HepG2 (cell line): ENCODE measurements at regions not wholly inside any gene's neighbourhood (a gene's known extent, or its start where the extent isn't known, plus 50 kb on each side); places are given as distances from the start of the nearest gene placed in this dataset.

Source experiments
- ATAC-seq: fragments of 200-7000 bp; cut with Tn5 transposase; 3 replicates; pipeline ENCODE4 v1.9.1; 2020; ENCODE audit warnings: mild to moderate bottlenecking, moderate library complexity
- BruUV-seq: library from RNA; stranded (reverse); fragments of 400-500 nt; replicated peaks from 2 replicates; lab custom pipeline; 2021; lab: Mats Ljungman, UMichigan
- CTCF ChIA-PET: fragments of 300-600 bp; formaldehyde crosslinking; extraction: SDS; loops from one replicate; lab custom pipeline; 2021; ENCODE audit warnings: low total read pairs, inconsistent platforms, low intra/inter-chr PET ratio; lab: Yijun Ruan, JAX
- POLR2A ChIA-PET: fragments of 350-600 bp; sonication (Branson Sonifier 250); formaldehyde crosslinking; loops from one replicate; lab custom pipeline; 2020; ENCODE audit warnings: antibody characterized with exemption, inconsistent platforms; lab: Yijun Ruan, JAX
- DNase-seq: peaks from one replicate; pipeline ENCODE4 v3.0.0-alpha.2; 2015; ENCODE audit warnings: low spot score
- FAIRE-seq: peaks from 3 replicates; lab custom pipeline; 2011; peaks lifted over from hg19 to GRCh38; lab: Jason Lieb, UNC
- H2AFZ ChIP-seq: one replicate; pipeline ENCODE4 v1.6.1; 2011; ENCODE audit warnings: low read length, inconsistent platforms
- H3K27ac ChIP-seq: fragments of 300-600 bp; 3 replicates; pipeline ENCODE4 v1.8.0; 2011; ENCODE audit warnings: mixed run types, mild to moderate bottlenecking, mixed read lengths, low read length, inconsistent platforms; ENCODE audit not compliant: insufficient read depth; ENCODE audit errors: extremely low read length
- H3K27me3 ChIP-seq, 2 experiments: fragments of 200-600 bp in 1 of 2; 2 replicates in 1 of 2; 3 replicates in 1 of 2; pipeline versions ENCODE4 v1.6.0 to v1.8.0; 2011; ENCODE audit warnings: low read length in 2 of 2, mild to moderate bottlenecking in 2 of 2, moderate library complexity in 2 of 2, inconsistent platforms in 1 of 2; ENCODE audit not compliant: insufficient read depth in 2 of 2, control insufficient read depth in 1 of 2
- H3K36me3 ChIP-seq, 2 experiments: fragments of 200-600 bp in 1 of 2; replicated peaks in 1 of 2; 2 replicates in 1 of 2; 3 replicates in 1 of 2; pipeline versions ENCODE4 v1.5.1 to v1.8.0; 2011; ENCODE audit warnings: low read length in 2 of 2, inconsistent platforms in 1 of 2; ENCODE audit not compliant: insufficient read depth in 2 of 2, control insufficient read depth in 1 of 2
- H3K4me1 ChIP-seq: 2 replicates; pipeline ENCODE4 v1.5.1; 2012; ENCODE audit warnings: low read length, inconsistent platforms; ENCODE audit not compliant: insufficient read depth
- H3K4me2 ChIP-seq: 2 replicates; pipeline ENCODE4 v1.6.0; 2011; ENCODE audit warnings: low read depth, low read length, inconsistent platforms
- H3K4me3 ChIP-seq, 3 experiments: fragments of 200-600 bp in 1 of 3; sonication (generic), shearing (Covaris generic) in 1 of 3; replicated peaks in 1 of 3; 2 replicates each; pipeline ENCODE4 v1.5.1; 2011 to 2016; ENCODE audit warnings: low read length in 3 of 3, inconsistent platforms in 2 of 3, low read depth in 2 of 3, mild to moderate bottlenecking in 2 of 3, control low read depth in 1 of 3, mixed read lengths in 1 of 3; ENCODE audit not compliant: insufficient read depth in 1 of 3
- H3K79me2 ChIP-seq: one replicate; pipeline ENCODE4 v1.6.1; 2011; ENCODE audit warnings: low read length, inconsistent platforms; ENCODE audit not compliant: insufficient read depth
- H3K9ac ChIP-seq: 2 replicates; pipeline ENCODE4 v1.6.0; 2011; ENCODE audit warnings: mild to moderate bottlenecking, low read depth, low read length, inconsistent platforms; ENCODE audit not compliant: insufficient read depth
- H3K9me3 ChIP-seq: 2 replicates; pipeline ENCODE4 v1.5.1; 2012; ENCODE audit warnings: mild to moderate bottlenecking, low read length
- H4K20me1 ChIP-seq: 2 replicates; pipeline ENCODE4 v1.6.0; 2011; ENCODE audit warnings: inconsistent platforms, mild to moderate bottlenecking, low read length, moderate library complexity; ENCODE audit not compliant: insufficient read depth
- ELF1 ChIP-seq: sonication (generic); formaldehyde crosslinking; IDR thresholded peaks from 2 replicates; pipeline ENCODE4 v1.4.0; 2020; ENCODE audit warnings: missing genetic modification reagents
- ETV5 ChIP-seq: IDR thresholded peaks from 2 replicates; pipeline ENCODE4 v1.6.1; 2018; ENCODE audit warnings: missing biosample characterization, missing genetic modification reagents, inconsistent platforms, borderline replicate concordance
- FOSL2 ChIP-seq: sonication (generic); formaldehyde crosslinking; IDR thresholded peaks from 2 replicates; pipeline ENCODE4 v1.4.0; 2020; ENCODE audit warnings: missing genetic modification reagents
- IRF2 ChIP-seq: IDR thresholded peaks from 2 replicates; pipeline ENCODE4 v1.6.1; 2018; ENCODE audit warnings: missing genetic modification reagents, missing compliant biosample characterization
- JUN ChIP-seq: sonication (generic); formaldehyde crosslinking; IDR thresholded peaks from 2 replicates; pipeline ENCODE4 v1.4.0; 2020; ENCODE audit warnings: mild to moderate bottlenecking, missing genetic modification reagents
- MIXL1 ChIP-seq: IDR thresholded peaks from 2 replicates; pipeline ENCODE4 v1.6.1; 2016
- PAWR ChIP-seq: sonication (generic); formaldehyde crosslinking; IDR thresholded peaks from 2 replicates; pipeline ENCODE4 v1.4.0; 2020; ENCODE audit warnings: missing genetic modification reagents, mild to moderate bottlenecking, borderline replicate concordance
- RCOR2 ChIP-seq: IDR thresholded peaks from 2 replicates; pipeline ENCODE4 v1.6.1; 2016; ENCODE audit warnings: missing biosample characterization, missing genetic modification reagents
- SMAD3 ChIP-seq: sonication (generic); formaldehyde crosslinking; IDR thresholded peaks from 2 replicates; pipeline ENCODE4 v1.4.0; 2020; ENCODE audit warnings: missing genetic modification reagents
- TBP ChIP-seq: sonication (generic); formaldehyde crosslinking; IDR thresholded peaks from 2 replicates; pipeline ENCODE4 v1.5.0; 2020; ENCODE audit warnings: missing genetic modification reagents
- TOPORS ChIP-seq: sonication (generic); formaldehyde crosslinking; IDR thresholded peaks from 2 replicates; pipeline ENCODE4 v1.8.0; 2023; ENCODE audit warnings: mild to moderate bottlenecking, missing genetic modification reagents
- ZBTB1 ChIP-seq: sonication (generic); formaldehyde crosslinking; IDR thresholded peaks from 2 replicates; pipeline ENCODE4 v1.4.0; 2020; ENCODE audit warnings: missing genetic modification reagents, borderline replicate concordance
- ZNF263 ChIP-seq: sonication (generic); formaldehyde crosslinking; IDR thresholded peaks from 2 replicates; pipeline ENCODE4 v1.4.0; 2020; ENCODE audit warnings: missing genetic modification reagents
- ZNF3 ChIP-seq: IDR thresholded peaks from 2 replicates; pipeline ENCODE4 v1.7.0; 2017; ENCODE audit warnings: inconsistent platforms
- ZNF558 ChIP-seq: sonication (generic); formaldehyde crosslinking; IDR thresholded peaks from 2 replicates; pipeline ENCODE4 v1.9.0; 2022; ENCODE audit warnings: mild to moderate bottlenecking, missing genetic modification reagents, borderline replicate concordance
- ZNF839 ChIP-seq: sonication (generic); formaldehyde crosslinking; IDR thresholded peaks from 2 replicates; pipeline ENCODE4 v1.4.0; 2020; ENCODE audit warnings: missing genetic modification reagents, mild to moderate bottlenecking, borderline replicate concordance
- WGBS: methylation state at CpG from one replicate; pipeline ENCODE4 v1.1.6; 2017; ENCODE audit warnings: low lambda C conversion rate; 5-methylcytosine and 5-hydroxymethylcytosine counted together
- in situ Hi-C: cut with HindIII; loops from 2 replicates; pipeline ENCODE4 v1.10.0; 2017; ENCODE audit warnings: low pct_unique_long_range_greater_than_20kb; ENCODE audit not compliant: extremely low pct_ligation_motif_present
- intact Hi-C: fragments of 100-400 bp; cut with micrococcal nuclease; formaldehyde crosslinking; loops from one replicate; pipeline ENCODE4 v1.10.0; 2022; ENCODE audit not compliant: unreplicated experiment
- TF ChIP-seq, protein P1 (sequence below): sonication (generic); formaldehyde crosslinking; conservative IDR thresholded peaks from 2 replicates; pipeline ENCODE4 v1.4.0; 2020; ENCODE audit warnings: missing genetic modification reagents
- TF ChIP-seq, protein P2 (sequence below): sonication (generic); formaldehyde crosslinking; IDR thresholded peaks from 2 replicates; pipeline ENCODE4 v1.4.0; 2020; ENCODE audit warnings: missing genetic modification reagents
- TF ChIP-seq, protein P3 (sequence below): sonication (generic); formaldehyde crosslinking; IDR thresholded peaks from 2 replicates; pipeline ENCODE4 v1.4.0; 2020; ENCODE audit warnings: missing genetic modification reagents

DNA sequence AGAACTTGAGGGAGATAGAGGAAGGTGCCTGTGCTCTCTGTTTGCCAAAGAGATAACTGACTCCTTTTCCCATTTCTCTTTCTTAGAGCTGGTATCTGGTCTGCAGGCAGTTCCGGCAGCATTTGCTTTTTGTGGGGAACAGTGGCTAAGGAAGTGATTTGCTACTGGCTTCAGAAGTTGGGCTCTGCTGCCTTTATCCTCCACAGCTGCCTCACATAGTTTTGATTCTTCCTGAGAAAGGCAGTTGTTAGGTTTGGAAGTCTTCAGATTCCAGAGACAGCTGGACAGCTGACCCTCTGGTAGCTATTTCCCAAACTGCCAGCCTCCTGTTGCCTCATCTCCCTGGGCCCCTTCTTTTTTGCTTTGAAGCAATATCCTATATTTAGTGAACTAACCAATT, 62.6 kb upstream of the MACF1 start (continued):
- TF ChIP-seq, protein P1, sequence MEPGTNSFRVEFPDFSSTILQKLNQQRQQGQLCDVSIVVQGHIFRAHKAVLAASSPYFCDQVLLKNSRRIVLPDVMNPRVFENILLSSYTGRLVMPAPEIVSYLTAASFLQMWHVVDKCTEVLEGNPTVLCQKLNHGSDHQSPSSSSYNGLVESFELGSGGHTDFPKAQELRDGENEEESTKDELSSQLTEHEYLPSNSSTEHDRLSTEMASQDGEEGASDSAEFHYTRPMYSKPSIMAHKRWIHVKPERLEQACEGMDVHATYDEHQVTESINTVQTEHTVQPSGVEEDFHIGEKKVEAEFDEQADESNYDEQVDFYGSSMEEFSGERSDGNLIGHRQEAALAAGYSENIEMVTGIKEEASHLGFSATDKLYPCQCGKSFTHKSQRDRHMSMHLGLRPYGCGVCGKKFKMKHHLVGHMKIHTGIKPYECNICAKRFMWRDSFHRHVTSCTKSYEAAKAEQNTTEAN (CRISPR knock-in tag), result no peak
- no peak for TF ChIP-seq TBP (CRISPR knock-in tag)
- no peak for TF ChIP-seq MIXL1 (CRISPR knock-in tag)
- TF ChIP-seq, all 625 proteins: peak for 0

DNA sequence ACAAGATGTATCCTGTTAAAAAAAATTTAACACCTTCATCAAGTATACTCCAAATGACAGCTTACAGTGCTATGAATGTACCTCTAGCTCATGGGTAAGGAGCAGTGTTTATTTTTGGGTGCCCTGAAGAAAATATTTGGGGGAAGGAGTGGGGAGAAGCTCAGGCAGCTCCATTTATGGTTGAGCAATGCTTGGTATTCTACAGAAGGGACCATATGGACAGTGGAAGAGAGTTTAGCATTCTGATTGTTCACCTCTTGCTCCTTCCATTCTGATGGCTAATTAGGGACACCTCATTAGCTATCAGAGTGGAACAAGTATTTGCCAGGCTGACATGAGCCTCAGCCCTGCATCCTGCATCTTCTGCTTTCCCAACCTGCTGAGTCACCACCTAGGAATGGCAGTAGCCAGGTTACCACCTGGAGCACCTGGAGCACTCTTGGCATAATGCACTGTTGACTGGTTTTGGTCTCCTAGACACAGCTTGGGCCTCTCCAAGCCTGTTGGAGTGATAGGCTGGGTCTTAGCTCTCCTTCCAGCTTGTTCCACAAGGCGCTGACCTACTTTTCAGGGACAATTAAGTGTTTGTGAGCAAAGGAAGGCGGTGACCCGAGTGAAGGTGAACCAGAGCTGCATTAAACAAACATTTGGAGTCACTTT, 62.0 kb upstream of the MACF1 start:
- Histone ChIP-seq H3K9me3 (no peaks in the 10 kb centered on the region), H4K20me1 (no peaks in the 10 kb centered on the region), H3K4me1 (peaks cover 15% of the 10 kb centered on the region), H3K27ac (no peak overlapping the region), H3K9ac (no peak overlapping the region), H2AFZ (no peak overlapping the region), H3K4me2 (no peak overlapping the region), H3K4me3 (no peak overlapping the region), H3K79me2 (no peaks in the 10 kb centered on the region), H3K27me3 (no peaks in the 10 kb centered on the region; a peak in 1 of 5 replicates), H3K36me3 (no peaks in the 10 kb centered on the region)
- ATAC-seq, result no peak
- BruUV-seq, result no TSS peak
- POLR2A ChIA-PET, result interaction anchor here (1.4 to 2.6 kb wide), 2 partner anchors 10 to 36 kb away, joined by 3 to 11 read pairs; no protein-coding TSS in a partner anchor
- FAIRE-seq, result no peak
- 74% methylated on average over 3 of the region's 3 CpGs for WGBS
- intact Hi-C loops, result no loop called here
- CTCF ChIA-PET, result no interaction called here
- DNase-seq, result no peak
- in situ Hi-C loops, result no loop called here
- TF ChIP-seq JUN (CRISPR knock-in tag) (no peak), IRF2 (CRISPR knock-in tag) (no peak), PAWR (CRISPR knock-in tag) (no peak), ZNF558 (CRISPR knock-in tag) (no peak), ZNF839 (no peak), SMAD3 (CRISPR knock-in tag) (no peak), FOSL2 (CRISPR knock-in tag) (peak; percentile 71), ZNF3 (no peak), TOPORS (CRISPR knock-in tag) (no peak), ZNF263 (peak; percentile 96), ELF1 (CRISPR knock-in tag) (no peak), ETV5 (CRISPR knock-in tag) (no peak), RCOR2 (CRISPR knock-in tag) (no peak), ZBTB1 (no peak)
- TF ChIP-seq, protein P2, sequence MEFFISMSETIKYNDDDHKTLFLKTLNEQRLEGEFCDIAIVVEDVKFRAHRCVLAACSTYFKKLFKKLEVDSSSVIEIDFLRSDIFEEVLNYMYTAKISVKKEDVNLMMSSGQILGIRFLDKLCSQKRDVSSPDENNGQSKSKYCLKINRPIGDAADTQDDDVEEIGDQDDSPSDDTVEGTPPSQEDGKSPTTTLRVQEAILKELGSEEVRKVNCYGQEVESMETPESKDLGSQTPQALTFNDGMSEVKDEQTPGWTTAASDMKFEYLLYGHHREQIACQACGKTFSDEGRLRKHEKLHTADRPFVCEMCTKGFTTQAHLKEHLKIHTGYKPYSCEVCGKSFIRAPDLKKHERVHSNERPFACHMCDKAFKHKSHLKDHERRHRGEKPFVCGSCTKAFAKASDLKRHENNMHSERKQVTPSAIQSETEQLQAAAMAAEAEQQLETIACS (CRISPR knock-in tag), result no peak
- TF ChIP-seq, protein P3, sequence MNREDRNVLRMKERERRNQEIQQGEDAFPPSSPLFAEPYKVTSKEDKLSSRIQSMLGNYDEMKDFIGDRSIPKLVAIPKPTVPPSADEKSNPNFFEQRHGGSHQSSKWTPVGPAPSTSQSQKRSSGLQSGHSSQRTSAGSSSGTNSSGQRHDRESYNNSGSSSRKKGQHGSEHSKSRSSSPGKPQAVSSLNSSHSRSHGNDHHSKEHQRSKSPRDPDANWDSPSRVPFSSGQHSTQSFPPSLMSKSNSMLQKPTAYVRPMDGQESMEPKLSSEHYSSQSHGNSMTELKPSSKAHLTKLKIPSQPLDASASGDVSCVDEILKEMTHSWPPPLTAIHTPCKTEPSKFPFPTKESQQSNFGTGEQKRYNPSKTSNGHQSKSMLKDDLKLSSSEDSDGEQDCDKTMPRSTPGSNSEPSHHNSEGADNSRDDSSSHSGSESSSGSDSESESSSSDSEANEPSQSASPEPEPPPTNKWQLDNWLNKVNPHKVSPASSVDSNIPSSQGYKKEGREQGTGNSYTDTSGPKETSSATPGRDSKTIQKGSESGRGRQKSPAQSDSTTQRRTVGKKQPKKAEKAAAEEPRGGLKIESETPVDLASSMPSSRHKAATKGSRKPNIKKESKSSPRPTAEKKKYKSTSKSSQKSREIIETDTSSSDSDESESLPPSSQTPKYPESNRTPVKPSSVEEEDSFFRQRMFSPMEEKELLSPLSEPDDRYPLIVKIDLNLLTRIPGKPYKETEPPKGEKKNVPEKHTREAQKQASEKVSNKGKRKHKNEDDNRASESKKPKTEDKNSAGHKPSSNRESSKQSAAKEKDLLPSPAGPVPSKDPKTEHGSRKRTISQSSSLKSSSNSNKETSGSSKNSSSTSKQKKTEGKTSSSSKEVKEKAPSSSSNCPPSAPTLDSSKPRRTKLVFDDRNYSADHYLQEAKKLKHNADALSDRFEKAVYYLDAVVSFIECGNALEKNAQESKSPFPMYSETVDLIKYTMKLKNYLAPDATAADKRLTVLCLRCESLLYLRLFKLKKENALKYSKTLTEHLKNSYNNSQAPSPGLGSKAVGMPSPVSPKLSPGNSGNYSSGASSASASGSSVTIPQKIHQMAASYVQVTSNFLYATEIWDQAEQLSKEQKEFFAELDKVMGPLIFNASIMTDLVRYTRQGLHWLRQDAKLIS (CRISPR knock-in tag), result no peak
